ENCODE measurements at regions not wholly inside any gene's neighbourhood (a gene's known extent, or its start where the extent isn't known, plus 50 kb on each side); places are given as distances from the start of the nearest gene placed in this dataset.

DNA sequence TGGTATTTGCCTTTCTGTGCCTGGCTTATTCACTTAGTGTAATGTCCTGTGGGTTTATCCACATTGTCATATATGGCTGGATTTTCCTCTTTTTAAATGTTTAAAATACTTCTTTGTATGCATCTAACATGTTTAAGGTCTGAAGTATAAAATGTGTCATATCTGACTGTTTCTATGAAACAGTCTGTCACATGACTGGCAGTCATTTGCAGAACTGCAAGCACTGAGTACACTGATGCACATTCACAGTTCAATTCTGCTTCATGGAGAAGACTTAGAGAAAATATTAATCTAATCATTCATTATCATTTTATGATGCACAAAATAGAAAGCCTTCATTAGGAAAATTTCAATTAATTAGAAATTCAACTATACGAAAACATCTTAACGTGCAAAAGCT is 119.7 kb upstream of the PRSS58 start:
- TF ChIP-seq, protein P1, sequence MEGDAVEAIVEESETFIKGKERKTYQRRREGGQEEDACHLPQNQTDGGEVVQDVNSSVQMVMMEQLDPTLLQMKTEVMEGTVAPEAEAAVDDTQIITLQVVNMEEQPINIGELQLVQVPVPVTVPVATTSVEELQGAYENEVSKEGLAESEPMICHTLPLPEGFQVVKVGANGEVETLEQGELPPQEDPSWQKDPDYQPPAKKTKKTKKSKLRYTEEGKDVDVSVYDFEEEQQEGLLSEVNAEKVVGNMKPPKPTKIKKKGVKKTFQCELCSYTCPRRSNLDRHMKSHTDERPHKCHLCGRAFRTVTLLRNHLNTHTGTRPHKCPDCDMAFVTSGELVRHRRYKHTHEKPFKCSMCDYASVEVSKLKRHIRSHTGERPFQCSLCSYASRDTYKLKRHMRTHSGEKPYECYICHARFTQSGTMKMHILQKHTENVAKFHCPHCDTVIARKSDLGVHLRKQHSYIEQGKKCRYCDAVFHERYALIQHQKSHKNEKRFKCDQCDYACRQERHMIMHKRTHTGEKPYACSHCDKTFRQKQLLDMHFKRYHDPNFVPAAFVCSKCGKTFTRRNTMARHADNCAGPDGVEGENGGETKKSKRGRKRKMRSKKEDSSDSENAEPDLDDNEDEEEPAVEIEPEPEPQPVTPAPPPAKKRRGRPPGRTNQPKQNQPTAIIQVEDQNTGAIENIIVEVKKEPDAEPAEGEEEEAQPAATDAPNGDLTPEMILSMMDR (conservative IDR thresholded peaks at IDR 0.05 in 1 of 2, IDR thresholded peaks at IDR 0.05 in 1 of 2; ENCODE audit: extremely low read depth in 1 of 2, insufficient read depth in 1 of 2, low read depth in 1 of 2, low read length in 2 of 2): no peak
- TF ChIP-seq EZH2 (IDR thresholded peaks at IDR 0.05; ENCODE audit: borderline replicate concordance, low read length): no peak
